SK-N-SH (cell line): ENCODE measurements at regions not wholly inside any gene's neighbourhood (a gene's known extent, or its start where the extent isn't known, plus 50 kb on each side); places are given as distances from the start of the nearest gene placed in this dataset.

ENCODE experiments used
- CTCF ChIA-PET: fragments of 300-600, 350-600 bp; formaldehyde crosslinking; extraction: SDS; loops from one replicate; lab custom pipeline; 2021; lab: Yijun Ruan, JAX
- POLR2A ChIA-PET: fragments of 350-600 bp; sonication (Branson Sonifier 250); formaldehyde crosslinking; extraction: SDS; loops from one replicate; lab custom pipeline; 2020; ENCODE audit warnings: antibody characterized with exemption, inconsistent platforms; lab: Yijun Ruan, JAX
- DNase-seq: peaks from one replicate; pipeline ENCODE4 v3.0.0; 2012
- H2AFZ ChIP-seq: fragments of 200-600 bp; sonication (generic); 2 replicates; pipeline ENCODE4 v1.8.1; 2016; ENCODE audit warnings: antibody characterized with exemption, mild to moderate bottlenecking, low read depth
- H3F3A ChIP-seq: fragments of 200-600 bp; sonication (generic); replicated peaks from 2 replicates; pipeline ENCODE3; 2016; ENCODE audit warnings: antibody characterized with exemption, mild to moderate bottlenecking; ENCODE audit not compliant: insufficient read depth
- H3K27ac ChIP-seq, 2 experiments: fragments of 200-500 bp in 1 of 2; fragments of 200-600 bp in 1 of 2; sonication (Bioruptor generic) in 1 of 2; sonication (generic), shearing (Covaris generic) in 1 of 2; 2 replicates each; pipeline versions ENCODE4 v1.5.1 to v1.6.1; 2014 to 2016; ENCODE audit warnings: low read depth in 2 of 2, inconsistent platforms in 1 of 2, low read length in 1 of 2, mild to moderate bottlenecking in 1 of 2, mixed read lengths in 1 of 2
- H3K27me3 ChIP-seq: fragments of 200-600 bp; sonication (generic), shearing (Covaris generic); 2 replicates; pipeline ENCODE4 v1.6.1; 2016; ENCODE audit warnings: mixed run types; ENCODE audit not compliant: insufficient read depth
- H3K36me3 ChIP-seq, 2 experiments: fragments of 200-500 bp in 1 of 2; fragments of 200-600 bp in 1 of 2; sonication (Bioruptor generic) in 1 of 2; sonication (generic) in 1 of 2; replicated peaks in 1 of 2; 2 replicates each; pipeline versions ENCODE3 to v1.5.1; 2014 to 2016; ENCODE audit warnings: low read length in 1 of 2, mild to moderate bottlenecking in 1 of 2; ENCODE audit not compliant: insufficient read depth in 2 of 2, control insufficient read depth in 1 of 2
- H3K4me1 ChIP-seq, 2 experiments: fragments of 200-500 bp in 1 of 2; fragments of 200-600 bp in 1 of 2; sonication (Bioruptor generic) in 1 of 2; sonication (generic), shearing (Covaris generic) in 1 of 2; 2 replicates each; pipeline versions ENCODE4 v1.5.1 to v1.6.1; 2014 to 2016; ENCODE audit warnings: low read depth in 1 of 2, low read length in 1 of 2, mixed run types in 1 of 2; ENCODE audit not compliant: insufficient read depth in 2 of 2, control insufficient read depth in 1 of 2
- H3K4me2 ChIP-seq: fragments of 200-600 bp; sonication (generic), shearing (Covaris generic); 2 replicates; pipeline ENCODE4 v1.6.1; 2017; ENCODE audit warnings: mixed run types
- H3K4me3 ChIP-seq, 2 experiments: fragments of 200-500 bp in 1 of 2; fragments of 200-600 bp in 1 of 2; sonication (Bioruptor generic) in 1 of 2; sonication (generic), shearing (Covaris generic) in 1 of 2; 2 replicates each; pipeline versions ENCODE4 v1.5.1 to v1.8.1; 2014 to 2016; ENCODE audit warnings: low read depth in 2 of 2, inconsistent platforms in 1 of 2, low read length in 1 of 2, mild to moderate bottlenecking in 1 of 2, mixed read lengths in 1 of 2, moderate library complexity in 1 of 2
- H3K79me2 ChIP-seq: fragments of 200-600 bp; sonication (generic); 2 replicates; pipeline ENCODE4 v1.8.1; 2017; ENCODE audit warnings: mild to moderate bottlenecking; ENCODE audit not compliant: insufficient read depth
- H3K9ac ChIP-seq: fragments of 200-600 bp; sonication (generic); 2 replicates; pipeline ENCODE4 v1.6.1; 2017; ENCODE audit warnings: mixed run types
- H3K9me2 ChIP-seq: fragments of 200-600 bp; sonication (generic); 2 replicates; pipeline ENCODE4 v1.6.1; 2017; ENCODE audit warnings: mixed run types
- H3K9me3 ChIP-seq: fragments of 200-600 bp; sonication (generic); 2 replicates; pipeline ENCODE4 v1.6.1; 2017; ENCODE audit warnings: mixed run types, mild to moderate bottlenecking, moderate library complexity
- H4K20me1 ChIP-seq: fragments of 200-600 bp; sonication (generic); 2 replicates; pipeline ENCODE4 v1.6.1; 2017; ENCODE audit warnings: mild to moderate bottlenecking, mixed run types; ENCODE audit not compliant: insufficient read depth
- CTCF ChIP-seq: fragments of 200-600 bp; sonication (generic); IDR thresholded peaks from 2 replicates; pipeline ENCODE4 v1.6.1; 2017; ENCODE audit warnings: antibody characterized with exemption, mild to moderate bottlenecking, moderate library complexity
- ELF1 ChIP-seq: IDR thresholded peaks from 2 replicates; pipeline ENCODE4 v1.4.0; 2012
- FOSL2 ChIP-seq: IDR thresholded peaks from 2 replicates; pipeline ENCODE4 v1.4.0; 2012; ENCODE audit warnings: low read depth, mild to moderate bottlenecking, moderate library complexity, borderline replicate concordance
- FOXM1 ChIP-seq: IDR thresholded peaks from 2 replicates; pipeline ENCODE4 v1.4.0; 2012; ENCODE audit warnings: low read depth, mild to moderate bottlenecking
- GABPA ChIP-seq: IDR thresholded peaks from 2 replicates; pipeline ENCODE4 v1.4.0; 2012; ENCODE audit warnings: low read depth, mild to moderate bottlenecking
- IRF3 ChIP-seq: fragments of 150-350 bp; IDR thresholded peaks from 2 replicates; pipeline ENCODE4 v1.6.1; 2016; ENCODE audit warnings: mild to moderate bottlenecking, low read depth, low read length
- MAX ChIP-seq: IDR thresholded peaks from 2 replicates; pipeline ENCODE4 v1.4.0; 2012; ENCODE audit warnings: low read depth
- MXI1 ChIP-seq: IDR thresholded peaks from 2 replicates; pipeline ENCODE4 v1.6.1; 2012; ENCODE audit warnings: mild to moderate bottlenecking, low read depth, low read length, improper control_type of control experiment
- NFIC ChIP-seq: IDR thresholded peaks from 2 replicates; pipeline ENCODE4 v1.4.0; 2012; ENCODE audit warnings: borderline replicate concordance
- NRF1 ChIP-seq: IDR thresholded peaks from 2 replicates; pipeline ENCODE4 v1.6.1; 2012; ENCODE audit warnings: low read depth, mild to moderate bottlenecking, low read length
- PBX3 ChIP-seq: IDR thresholded peaks from 2 replicates; pipeline ENCODE4; 2012
- RAD21 ChIP-seq: IDR thresholded peaks from 2 replicates; pipeline ENCODE4 v1.6.1; 2012; ENCODE audit warnings: mild to moderate bottlenecking, low read length
- REST ChIP-seq: IDR thresholded peaks from 2 replicates; pipeline ENCODE4 v1.6.1; 2012; ENCODE audit warnings: mild to moderate bottlenecking, low read depth, low read length, moderate library complexity
- RFX5 ChIP-seq: IDR thresholded peaks from 2 replicates; pipeline ENCODE4 v1.6.1; 2012; ENCODE audit warnings: mild to moderate bottlenecking, improper control_type of control experiment, low read length
- TAF1 ChIP-seq: IDR thresholded peaks from 2 replicates; pipeline ENCODE4 v1.6.1; 2012; ENCODE audit warnings: low read depth, mild to moderate bottlenecking, low read length, moderate library complexity, borderline replicate concordance
- TEAD4 ChIP-seq: IDR thresholded peaks from 2 replicates; pipeline ENCODE4 v1.4.0; 2012; ENCODE audit warnings: mild to moderate bottlenecking, borderline replicate concordance; ENCODE audit not compliant: insufficient read depth
- USF1 ChIP-seq: IDR thresholded peaks from 2 replicates; pipeline ENCODE4 v1.4.0; 2012; ENCODE audit warnings: low read depth, borderline replicate concordance
- USF2 ChIP-seq: fragments of 150-350 bp; IDR thresholded peaks from 2 replicates; pipeline ENCODE4 v1.6.1; 2017; ENCODE audit warnings: antibody characterized with exemption, low read length, low read depth, borderline replicate concordance
- WGBS: methylation state at CpG from one replicate; pipeline ENCODE4 v1.1.6; 2017; ENCODE audit warnings: low lambda C conversion rate; 5-methylcytosine and 5-hydroxymethylcytosine counted together

- TF ChIP-seq REST: no peak
- TF ChIP-seq MXI1: no peak
- no peak for TF ChIP-seq GABPA
- peak; percentile 93 for TF ChIP-seq PBX3
- 0 out of 2 replicates have a peak, but pooled peaks have one; percentile 13 for TF ChIP-seq USF1
- TF ChIP-seq, all 33 proteins: peak for 7
Measured at GRCh38 chr20:47440857-47441773, 60.6 kb upstream of the NCOA3 start (continued).

GRCh38 chr20:47441774-47442150, 59.9 kb upstream of the NCOA3 start:
- ChIA-PET CTCF (no interaction called here), POLR2A (no interaction called here)
- Histone ChIP-seq H3K9me3 (no peaks in the 10 kb centered on the region), H3F3A (peaks cover 7% of the 10 kb centered on the region), H3K27me3 (no peaks in the 10 kb centered on the region), H3K4me3 (no peak overlapping the region), H3K27ac (no peak overlapping the region; a peak in 1 of 4 replicates), H2AFZ (no peak overlapping the region), H3K36me3 (no peaks in the 10 kb centered on the region), H3K4me2 (no peak overlapping the region), H3K4me1 (no peaks in the 10 kb centered on the region), H4K20me1 (no peaks in the 10 kb centered on the region), H3K9me2 (no peaks in the 10 kb centered on the region), H3K79me2 (no peaks in the 10 kb centered on the region), H3K9ac (no peak overlapping the region)
- no peak for DNase-seq
- WGBS: 97% methylated on average over 4 of the region's 4 CpGs
- no peak for TF ChIP-seq NRF1
- no peak for TF ChIP-seq GABPA
- TF ChIP-seq FOXM1: no peak
- no peak for TF ChIP-seq CTCF
- TF ChIP-seq RFX5: no peak
- no peak for TF ChIP-seq ELF1
- no peak for TF ChIP-seq MAX
- no peak for TF ChIP-seq TEAD4
- no peak for TF ChIP-seq FOSL2
- TF ChIP-seq RAD21: no peak
- no peak for TF ChIP-seq TAF1
- TF ChIP-seq IRF3: no peak
- TF ChIP-seq NFIC: no peak
- no peak for TF ChIP-seq USF2
